ENCODE measurements at regions not wholly inside any gene's neighbourhood (a gene's known extent, or its start where the extent isn't known, plus 50 kb on each side); places are given as distances from the start of the nearest gene placed in this dataset.

DNA sequence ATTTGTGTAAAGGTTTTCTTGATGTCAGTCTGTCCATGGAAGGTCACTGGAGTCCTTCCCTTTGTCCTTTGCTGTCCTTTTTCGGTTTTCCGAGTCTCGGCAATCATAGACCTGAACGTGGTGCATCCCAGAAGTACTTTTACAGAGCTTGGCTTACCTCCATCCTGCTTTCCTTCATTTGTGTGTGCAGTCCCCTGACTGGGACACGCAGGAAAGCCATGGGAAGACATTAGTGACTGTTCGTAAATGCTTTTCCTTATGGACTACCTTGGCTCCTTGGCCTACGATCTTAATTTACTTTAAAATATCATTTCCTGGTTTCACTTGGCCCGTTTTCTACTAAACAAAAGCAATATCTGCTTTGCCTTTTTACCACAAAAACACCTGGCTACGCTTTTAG lies 328.4 kb upstream of the RARB start:
- TF ChIP-seq, protein P1, sequence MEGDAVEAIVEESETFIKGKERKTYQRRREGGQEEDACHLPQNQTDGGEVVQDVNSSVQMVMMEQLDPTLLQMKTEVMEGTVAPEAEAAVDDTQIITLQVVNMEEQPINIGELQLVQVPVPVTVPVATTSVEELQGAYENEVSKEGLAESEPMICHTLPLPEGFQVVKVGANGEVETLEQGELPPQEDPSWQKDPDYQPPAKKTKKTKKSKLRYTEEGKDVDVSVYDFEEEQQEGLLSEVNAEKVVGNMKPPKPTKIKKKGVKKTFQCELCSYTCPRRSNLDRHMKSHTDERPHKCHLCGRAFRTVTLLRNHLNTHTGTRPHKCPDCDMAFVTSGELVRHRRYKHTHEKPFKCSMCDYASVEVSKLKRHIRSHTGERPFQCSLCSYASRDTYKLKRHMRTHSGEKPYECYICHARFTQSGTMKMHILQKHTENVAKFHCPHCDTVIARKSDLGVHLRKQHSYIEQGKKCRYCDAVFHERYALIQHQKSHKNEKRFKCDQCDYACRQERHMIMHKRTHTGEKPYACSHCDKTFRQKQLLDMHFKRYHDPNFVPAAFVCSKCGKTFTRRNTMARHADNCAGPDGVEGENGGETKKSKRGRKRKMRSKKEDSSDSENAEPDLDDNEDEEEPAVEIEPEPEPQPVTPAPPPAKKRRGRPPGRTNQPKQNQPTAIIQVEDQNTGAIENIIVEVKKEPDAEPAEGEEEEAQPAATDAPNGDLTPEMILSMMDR (IDR thresholded peaks at IDR 0.05), result no peak
- no peak for TF ChIP-seq EP300 (IDR thresholded peaks at IDR 0.05)
- no peak for TF ChIP-seq POLR2A (IDR thresholded peaks at IDR 0.05; ENCODE audit: low read depth)
- no peak for TF ChIP-seq POLR2AphosphoS5 (IDR thresholded peaks at IDR 0.05)

Measured in esophagus muscularis mucosa (tissue), 4 donors.